ENCODE measurements at regions not wholly inside any gene's neighbourhood (a gene's known extent, or its start where the extent isn't known, plus 50 kb on each side); places are given as distances from the start of the nearest gene placed in this dataset.

- TF ChIP-seq HMGXB4 (CRISPR knock-in tag; IDR thresholded peaks at IDR 0.05; ENCODE audit: borderline replicate concordance) (no peak), HDAC2 (IDR thresholded peaks at IDR 0.05) (no peak), MAFK (IDR thresholded peaks at IDR 0.05; ENCODE audit: partially characterized antibody) (no peak)
Observed at GRCh38 chr9:761176-761792, 80.2 kb upstream of the DMRT1 start (continued).

- Histone ChIP-seq H3K4me3 (no peak overlapping the region), H3K4me2 (no peak overlapping the region), H3K4me1 (0 out of 3 replicates have a peak, but pooled peaks cover 4% of the 10 kb centered on the region), H3K9me3 (peaks cover 7% of the 10 kb centered on the region), H3K27ac (no peak overlapping the region)
- DNase-seq (ENCODE audit: low read depth in 1 of 2, low spot score in 1 of 2) (no peak), ATAC-seq (no peak), FAIRE-seq (no peak)
- ChIA-PET POLR2A (no interaction called here), CTCF (interaction anchor here (0.6 to 18.9 kb wide), 14 partner anchors 8 to 415 kb away, joined by 3 to 371 read pairs (median 3); no protein-coding TSS in a partner anchor)
- TF ChIP-seq TFCP2L1 (CRISPR knock-in tag; IDR thresholded peaks at IDR 0.05) (no peak), NPAS2 (CRISPR knock-in tag; IDR thresholded peaks at IDR 0.05; ENCODE audit: borderline replicate concordance) (no peak), PHF8 (IDR thresholded peaks at IDR 0.05; ENCODE audit: borderline replicate concordance, low read depth) (no peak), USF2 (IDR thresholded peaks at IDR 0.05) (no peak), KDM5A (IDR thresholded peaks at IDR 0.05) (no peak), SMC3 (IDR thresholded peaks at IDR 0.05) (no peak), EHMT2 (IDR thresholded peaks at IDR 0.05; ENCODE audit: low read depth) (no peak), CHD2 (IDR thresholded peaks at IDR 0.05; ENCODE audit: low read length, partially characterized antibody) (no peak), ZNF302 (CRISPR knock-in tag; IDR thresholded peaks at IDR 0.05) (no peak), CBX2 (IDR thresholded peaks at IDR 0.05; ENCODE audit: borderline replicate concordance, low read depth) (no peak), FOXS1 (CRISPR knock-in tag; IDR thresholded peaks at IDR 0.05) (no peak), HOXA7 (CRISPR knock-in tag; IDR thresholded peaks at IDR 0.05) (no peak), POLR2AphosphoS2 (conservative IDR thresholded peaks at IDR 0.05; ENCODE audit: low read length) (no peak)
- WGBS (ENCODE audit: missing lambda C conversion rate) = 77% methylated on average over 13 of the region's 13 CpGs
Observed at GRCh38 chr9:761793-762560, 79.5 kb upstream of the DMRT1 start.

GRCh38 chr9:763692-764091, 77.8 kb upstream of the DMRT1 start:
- DNase-seq (ENCODE audit: low read depth in 1 of 2, low spot score in 1 of 2) (no peak), ATAC-seq (no peak), FAIRE-seq (no peak)
- ChIA-PET CTCF (interaction anchor here (0.7 to 18.9 kb wide), 34 partner anchors 8 to 418 kb away, joined by 3 to 371 read pairs (median 5); partner anchors contain the start of gene KANK1), POLR2A (no interaction called here)
- Histone ChIP-seq H3K4me3 (peak overlapping the region; percentile 19; the same call in 1 of the 3 replicates), H3K27ac (0 out of 6 replicates have a peak overlapping the region, but pooled peaks of 1 of the 2 experiments have one; percentile 56), H3K4me1 (0 out of 3 replicates have a peak, but pooled peaks cover 4% of the 10 kb centered on the region), H3K4me2 (peak overlapping the region; percentile 67), H3K9me3 (peaks cover 18% of the 10 kb centered on the region)
- no peak for TF ChIP-seq ZFP36 (IDR thresholded peaks at IDR 0.05; ENCODE audit: borderline replicate concordance, partially characterized antibody)
- TF ChIP-seq TP53 (CRISPR knock-in tag; IDR thresholded peaks at IDR 0.05) = no peak
- no peak for TF ChIP-seq SMC3 (IDR thresholded peaks at IDR 0.05)
- TF ChIP-seq MAX (IDR thresholded peaks at IDR 0.05) = no peak
- no peak for TF ChIP-seq SREBF2 (IDR thresholded peaks at IDR 0.05)
- TF ChIP-seq RCOR1 (IDR thresholded peaks at IDR 0.05; ENCODE audit: low read depth, low read length) = no peak
- TF ChIP-seq MYC (IDR thresholded peaks at IDR 0.05; ENCODE audit: borderline replicate concordance, low read length) = no peak
- 37% methylated on average over 6 of the region's 6 CpGs for WGBS (ENCODE audit: missing lambda C conversion rate)

All from A549 (cell line).